SU-DHL-6 (cell line): ENCODE measurements at regions not wholly inside any gene's neighbourhood (a gene's known extent, or its start where the extent isn't known, plus 50 kb on each side); places are given as distances from the start of the nearest gene placed in this dataset.

Source experiments
- H2AFZ ChIP-seq: fragments of 200-600 bp; sonication (generic); 2 replicates; pipeline ENCODE4 v1.6.1; 2014; ENCODE audit warnings: low read depth, mild to moderate bottlenecking, moderate library complexity, mixed read lengths, antibody characterized with exemption, low read length; ENCODE audit not compliant: severe bottlenecking
- H3F3A ChIP-seq: fragments of 200-600 bp; shearing (Covaris generic); 2 replicates; pipeline ENCODE4 v1.6.0; 2016; ENCODE audit warnings: antibody characterized with exemption, mild to moderate bottlenecking; ENCODE audit not compliant: insufficient read depth
- H3K27ac ChIP-seq: fragments of 200-600 bp; sonication (generic); 2 replicates; pipeline ENCODE4 v1.5.1; 2016; ENCODE audit warnings: low read depth, mild to moderate bottlenecking, low read length, moderate library complexity, mixed read lengths
- H3K27me3 ChIP-seq: fragments of 200-600 bp; sonication (generic), shearing (Covaris generic); 2 replicates; pipeline ENCODE4 v1.6.0; 2014; ENCODE audit warnings: mild to moderate bottlenecking, low read length
- H3K36me3 ChIP-seq: fragments of 200-600 bp; sonication (generic); 2 replicates; pipeline ENCODE4 v1.6.1; 2014; ENCODE audit warnings: mild to moderate bottlenecking, low read length, mixed read lengths
- H3K4me2 ChIP-seq: fragments of 300-600, 200-600 bp; shearing (Covaris generic), sonication (generic); 2 replicates; pipeline ENCODE4 v1.6.0; 2014; ENCODE audit warnings: low read length, low read depth, mild to moderate bottlenecking; ENCODE audit not compliant: poor library complexity, severe bottlenecking
- H3K4me3 ChIP-seq: fragments of 200-600 bp; sonication (generic); 2 replicates; pipeline ENCODE4 v1.5.1; 2014; ENCODE audit warnings: antibody characterized with exemption, low read length, mild to moderate bottlenecking, mixed read lengths; ENCODE audit not compliant: insufficient read depth, poor library complexity, severe bottlenecking
- H3K79me2 ChIP-seq: fragments of 200-600 bp; sonication (generic); 2 replicates; pipeline ENCODE4 v1.6.1; 2014; ENCODE audit warnings: mild to moderate bottlenecking, low read length, moderate library complexity; ENCODE audit not compliant: insufficient read depth
- H3K9ac ChIP-seq: fragments of 200-600 bp; sonication (generic); 2 replicates; pipeline ENCODE4 v1.7.0; 2014; ENCODE audit warnings: mild to moderate bottlenecking, low read length
- H3K9me2 ChIP-seq: fragments of 200-600 bp; sonication (generic); replicated peaks from 2 replicates; pipeline ENCODE4 v1.6.1; 2014; ENCODE audit warnings: low read length; ENCODE audit not compliant: insufficient read depth
- H3K9me3 ChIP-seq: fragments of 200-600 bp; sonication (generic); 2 replicates; pipeline ENCODE4 v1.6.1; 2014; ENCODE audit warnings: low read length, mixed read lengths; ENCODE audit not compliant: insufficient read depth
- H4K20me1 ChIP-seq: fragments of 200-600 bp; sonication (generic); 2 replicates; pipeline ENCODE4 v1.6.1; 2014; ENCODE audit warnings: low read depth, mild to moderate bottlenecking, antibody characterized with exemption, low read length, moderate library complexity, mixed read lengths
- CTCF ChIP-seq: fragments of 200-600 bp; sonication (generic); IDR thresholded peaks from one replicate; pipeline ENCODE4 v1.5.1; 2017; ENCODE audit warnings: antibody characterized with exemption, mild to moderate bottlenecking, low read length, moderate library complexity; ENCODE audit not compliant: insufficient read depth, poor library complexity, severe bottlenecking
- EZH2phosphoT487 ChIP-seq: fragments of 200-600 bp; sonication (generic), shearing (Covaris generic); conservative IDR thresholded peaks from 2 replicates; pipeline ENCODE4 v1.6.1; 2018; ENCODE audit warnings: mild to moderate bottlenecking, antibody characterized with exemption, low read length, moderate library complexity, mixed read lengths

- Histone ChIP-seq H3K79me2 (no peaks in the 10 kb centered on the region), H3K27ac (no peak overlapping the region), H3K9me2 (no peaks in the 10 kb centered on the region), H4K20me1 (no peaks in the 10 kb centered on the region), H2AFZ (no peak overlapping the region), H3K9me3 (no peaks in the 10 kb centered on the region), H3K27me3 (no peaks in the 10 kb centered on the region), H3K36me3 (no peaks in the 10 kb centered on the region), H3K4me2 (no peak overlapping the region), H3K4me3 (no peak overlapping the region), H3F3A (no peaks in the 10 kb centered on the region), H3K9ac (no peak overlapping the region)
- TF ChIP-seq CTCF (no peak), EZH2phosphoT487 (no peak)
Measured at GRCh38 chr7:82757-83155, 109.6 kb upstream of the FAM20C start.

- Histone ChIP-seq H3K36me3 (no peaks in the 10 kb centered on the region), H3K9me3 (no peaks in the 10 kb centered on the region), H3K79me2 (no peaks in the 10 kb centered on the region), H3K4me2 (no peak overlapping the region), H3K27me3 (no peaks in the 10 kb centered on the region), H3K27ac (no peak overlapping the region), H3F3A (no peaks in the 10 kb centered on the region), H3K9me2 (no peaks in the 10 kb centered on the region), H3K4me3 (no peak overlapping the region), H4K20me1 (no peaks in the 10 kb centered on the region), H3K9ac (no peak overlapping the region), H2AFZ (no peak overlapping the region)
- TF ChIP-seq CTCF: no peak
- no peak for TF ChIP-seq EZH2phosphoT487
Measured at GRCh38 chr7:83441-83840, 108.9 kb upstream of the FAM20C start.

DNA sequence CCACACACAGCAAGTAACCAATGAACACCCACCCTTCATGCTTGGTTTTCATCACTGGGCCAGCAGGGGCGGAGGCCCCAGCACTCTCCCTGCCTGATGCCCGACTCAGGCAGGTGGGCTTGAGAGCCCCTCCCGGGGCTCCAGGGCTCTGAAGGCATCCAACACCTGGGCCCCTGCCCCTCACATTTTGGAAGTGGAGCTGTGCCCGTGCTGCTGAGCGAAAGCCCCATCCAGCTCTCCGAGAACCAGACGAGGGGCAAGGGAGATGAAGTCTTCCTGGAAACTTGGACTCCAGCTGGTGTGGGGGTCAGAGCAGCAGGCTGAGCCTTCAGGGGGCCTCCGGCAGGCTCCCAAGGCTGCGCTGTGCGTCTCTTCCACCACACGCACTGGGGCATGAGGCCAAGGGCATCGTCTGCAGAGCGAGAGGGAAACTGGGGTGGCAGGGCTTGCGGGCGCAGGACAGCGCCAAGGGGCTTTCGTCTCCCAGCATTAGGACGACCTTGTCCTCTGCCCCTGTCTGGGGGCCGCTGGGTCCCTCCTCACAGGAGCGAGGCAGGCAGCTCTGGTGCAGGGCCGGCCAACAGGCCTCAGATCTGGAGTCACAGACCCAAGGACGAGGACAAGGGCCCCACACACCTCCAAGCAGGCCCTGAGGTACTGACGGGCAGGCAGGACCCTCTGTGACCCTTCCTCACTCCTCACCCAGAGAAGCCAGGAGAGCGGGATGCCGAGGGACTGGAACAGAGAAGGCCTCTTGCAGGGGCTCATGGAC is 108.3 kb upstream of the FAM20C start:
- Histone ChIP-seq H3K9me3 (no peaks in the 10 kb centered on the region), H3K4me3 (no peak overlapping the region), H2AFZ (no peak overlapping the region), H4K20me1 (no peaks in the 10 kb centered on the region), H3K36me3 (no peaks in the 10 kb centered on the region), H3K27ac (no peak overlapping the region), H3F3A (no peaks in the 10 kb centered on the region), H3K79me2 (no peaks in the 10 kb centered on the region), H3K4me2 (no peak overlapping the region), H3K27me3 (no peaks in the 10 kb centered on the region), H3K9ac (no peak overlapping the region), H3K9me2 (no peaks in the 10 kb centered on the region)
- TF ChIP-seq EZH2phosphoT487 (no peak), CTCF (no peak)
